Peyer's patch (tissue), 4 donors: ENCODE measurements at regions not wholly inside any gene's neighbourhood (a gene's known extent, or its start where the extent isn't known, plus 50 kb on each side); places are given as distances from the start of the nearest gene placed in this dataset.

Experiments used
- CTCF ChIP-seq, 6 experiments: fragments of 450-650 bp in 4 of 6; fragments of 200-600 bp in 2 of 6; sonication (generic) in 1 of 6; IDR thresholded peaks; one replicate each; pipeline ENCODE4 v1.5.1; 2017 to 2019; ENCODE audit warnings: antibody characterized with exemption in 6 of 6, mild to moderate bottlenecking in 3 of 6, moderate library complexity in 1 of 6
- POLR2A ChIP-seq, 2 donors: fragments of 450-650 bp; IDR thresholded peaks; one replicate each; pipeline ENCODE4 v1.5.1; 2017; ENCODE audit warnings: antibody characterized with exemption in 2 of 2, mild to moderate bottlenecking in 2 of 2, moderate library complexity in 2 of 2

- TF ChIP-seq CTCF (IDR thresholded peaks at IDR 0.05), result no peak
- TF ChIP-seq POLR2A (IDR thresholded peaks at IDR 0.05), result no peak
These were observed 130.2 kb upstream of the SSTR4 start for GRCh38 chr20:22904905-22905304.
